Kidney epithelial cell (primary cell): ENCODE measurements at regions not wholly inside any gene's neighbourhood (a gene's known extent, or its start where the extent isn't known, plus 50 kb on each side); places are given as distances from the start of the nearest gene placed in this dataset.

Source experiments
- DNase-seq: peaks from one replicate; pipeline ENCODE4 v3.0.0-alpha.2; 2010; ENCODE audit warnings: low read depth
- H3K27me3 ChIP-seq: 2 replicates; pipeline ENCODE4 v1.6.0; 2011; ENCODE audit warnings: low read length; ENCODE audit not compliant: control insufficient read depth, insufficient read depth
- H3K36me3 ChIP-seq: 2 replicates; pipeline ENCODE4 v1.5.1; 2011; ENCODE audit warnings: low read length; ENCODE audit not compliant: control insufficient read depth, insufficient read depth
- H3K4me3 ChIP-seq: 2 replicates; pipeline ENCODE4 v1.5.1; 2011; ENCODE audit warnings: low read depth, mild to moderate bottlenecking, control low read depth, low read length
- CTCF ChIP-seq: IDR thresholded peaks from 2 replicates; pipeline ENCODE4 v1.5.1; 2011; ENCODE audit warnings: mild to moderate bottlenecking, moderate library complexity, low read length, control low read depth, inconsistent platforms; ENCODE audit not compliant: insufficient read depth, poor library complexity, severe bottlenecking

- Histone ChIP-seq H3K27me3 (no peaks in the 10 kb centered on the region), H3K4me3 (no peak overlapping the region), H3K36me3 (no peaks in the 10 kb centered on the region)
- DNase-seq: no peak
- no peak for TF ChIP-seq CTCF
These were observed 692.8 kb upstream of the GRM3 start for GRCh38 chr7:85950871-85951270.

GRCh38 chr7:85950418-85950817 lies 693.3 kb upstream of the GRM3 start:
- no peak for TF ChIP-seq CTCF
- Histone ChIP-seq H3K27me3 (no peaks in the 10 kb centered on the region), H3K4me3 (no peak overlapping the region), H3K36me3 (no peaks in the 10 kb centered on the region)
- no peak for DNase-seq

- Histone ChIP-seq H3K27me3 (no peaks in the 10 kb centered on the region), H3K36me3 (no peaks in the 10 kb centered on the region), H3K4me3 (no peak overlapping the region)
- TF ChIP-seq CTCF: no peak
- DNase-seq: no peak
These were observed 695.9 kb upstream of the GRM3 start for GRCh38 chr7:85947767-85948166.

- DNase-seq: no peak
- Histone ChIP-seq H3K36me3 (no peaks in the 10 kb centered on the region), H3K27me3 (no peaks in the 10 kb centered on the region), H3K4me3 (no peak overlapping the region)
- no peak for TF ChIP-seq CTCF
These were observed 702.9 kb upstream of the GRM3 start for GRCh38 chr7:85940798-85941197.

- H3K4me3 ChIP-seq: no peak overlapping the region
- DNase-seq: no peak
- H3K36me3 ChIP-seq: no peaks in the 10 kb centered on the region
- no peaks in the 10 kb centered on the region for H3K27me3 ChIP-seq
- TF ChIP-seq CTCF: no peak
These were observed 711.8 kb upstream of the GRM3 start for GRCh38 chr7:85931919-85932318.

GRCh38 chr7:85928500-85928899 lies 715.2 kb upstream of the GRM3 start:
- Histone ChIP-seq H3K4me3 (no peak overlapping the region), H3K27me3 (no peaks in the 10 kb centered on the region), H3K36me3 (no peaks in the 10 kb centered on the region)
- TF ChIP-seq CTCF: no peak
- no peak for DNase-seq
